HG03108 (cell line): ENCODE measurements at regions not wholly inside any gene's neighbourhood (a gene's known extent, or its start where the extent isn't known, plus 50 kb on each side); places are given as distances from the start of the nearest gene placed in this dataset.
"Not testable (repeated sequence)": the region's sequence is repeated elsewhere in the genome, so short reads cannot be mapped to it uniquely, and the experiment has no call there.

Experiments used
- ATAC-seq: cut with Tn5 transposase; IDR thresholded peaks from one replicate; pipeline ENCODE4 v1.9.1; 2021; ENCODE audit warnings: moderate library complexity; ENCODE audit not compliant: unreplicated experiment

GRCh38 chr4:155474758-155475157 lies 98.0 kb upstream of the MAP9 start:
- no peak for ATAC-seq

- no peak for ATAC-seq
These were observed 96.8 kb upstream of the MAP9 start for GRCh38 chr4:155473420-155474095.

- ATAC-seq = no peak
These were observed 91.5 kb upstream of the MAP9 start for GRCh38 chr4:155468282-155468681.

- ATAC-seq = no peak
These were observed 73.9 kb upstream of the MAP9 start for GRCh38 chr4:155450676-155451075.

- no peak for ATAC-seq
These were observed 68.5 kb upstream of the MAP9 start for GRCh38 chr4:155445306-155445705.

DNA sequence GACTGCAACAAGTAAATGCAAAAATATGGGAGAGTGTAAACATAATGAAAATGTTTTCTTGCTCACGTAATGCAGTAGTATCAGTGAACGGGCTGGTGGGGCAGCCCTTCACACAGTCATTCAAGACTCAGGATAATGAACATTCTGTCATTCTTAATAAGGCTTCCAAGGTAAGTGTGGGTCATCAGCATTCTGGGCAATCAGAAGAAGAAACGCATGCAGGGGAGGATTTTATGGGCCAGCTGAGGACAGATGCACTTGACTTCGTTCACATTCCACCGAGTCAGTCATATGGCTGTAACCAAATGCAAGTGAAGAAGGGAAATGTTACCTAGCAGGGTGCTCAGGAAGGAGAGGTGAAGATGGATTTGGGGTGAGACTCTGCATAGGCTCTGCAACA lies 68.0 kb upstream of the MAP9 start:
- no peak for ATAC-seq

DNA sequence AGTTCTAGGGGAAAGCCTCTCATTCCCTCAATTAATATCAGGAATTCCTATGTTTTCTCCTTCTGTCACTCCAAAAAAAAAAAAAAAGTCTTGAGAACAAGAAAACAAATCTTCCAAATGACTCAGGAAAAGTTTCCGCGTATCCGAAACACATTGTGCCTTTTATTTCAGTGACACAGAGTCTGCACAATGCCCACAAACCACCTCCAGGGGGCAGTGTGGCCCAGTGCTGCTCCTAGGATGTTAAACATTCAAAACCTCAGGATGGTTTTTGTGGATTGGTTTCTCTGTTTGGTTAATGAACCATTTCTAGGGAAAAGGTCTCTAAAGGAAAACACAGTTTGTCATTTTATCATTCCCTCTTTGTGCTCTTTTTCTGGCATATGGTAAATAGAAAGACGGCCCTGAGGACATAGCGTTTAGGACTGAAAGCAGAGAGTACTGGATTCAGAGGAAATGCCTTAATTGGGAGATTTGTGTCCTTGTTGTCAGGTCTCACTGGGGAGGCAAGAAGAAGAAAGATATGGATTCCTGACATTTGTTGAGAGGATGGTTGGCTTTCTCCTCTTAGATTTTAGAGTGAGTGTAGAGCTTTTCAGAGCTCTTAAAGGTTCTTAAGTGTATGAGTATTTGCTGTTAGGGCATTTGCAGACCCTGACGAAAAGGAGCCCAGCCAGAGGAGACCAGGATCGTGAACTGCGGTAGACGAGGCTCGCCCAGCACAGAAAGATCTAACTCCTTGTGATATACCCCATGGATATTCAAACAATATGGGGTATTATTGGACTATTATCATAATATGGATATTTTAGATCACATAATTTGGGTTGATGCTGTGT lies 65.7 kb upstream of the MAP9 start:
- peak; percentile 82 for ATAC-seq

GRCh38 chr4:155441475-155441874 lies 64.7 kb upstream of the MAP9 start:
- ATAC-seq = no peak

GRCh38 chr4:155439760-155440159 lies 63.0 kb upstream of the MAP9 start:
- not testable (repeated sequence) for ATAC-seq

- no peak for ATAC-seq
These were observed 58.1 kb upstream of the MAP9 start for GRCh38 chr4:155434904-155435303.

- no peak for ATAC-seq
These were observed 57.6 kb upstream of the MAP9 start for GRCh38 chr4:155434366-155434765.

- ATAC-seq = no peak
These were observed 57.0 kb upstream of the MAP9 start for GRCh38 chr4:155433636-155434360.

- ATAC-seq = no peak
These were observed 54.4 kb upstream of the MAP9 start for GRCh38 chr4:155430895-155431795.

DNA sequence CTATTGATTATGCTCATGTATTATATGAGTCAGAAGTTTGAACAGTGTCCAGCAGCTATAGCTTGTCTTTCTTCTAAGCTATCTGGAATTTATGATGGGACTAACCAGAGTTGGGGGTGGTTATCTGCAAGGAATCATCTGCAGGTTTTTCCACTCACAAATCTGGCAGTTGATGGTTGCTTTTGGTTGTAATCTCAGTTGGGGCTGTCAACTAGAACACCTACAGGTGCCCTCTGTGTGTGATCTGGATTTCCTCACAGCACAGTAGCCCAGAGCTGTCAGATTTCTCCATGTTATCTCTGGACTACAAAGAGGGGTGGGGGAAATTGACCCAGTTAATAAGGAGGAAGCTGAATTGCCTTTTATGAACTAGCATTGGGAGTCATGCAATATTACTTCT lies 51.4 kb upstream of the MAP9 start:
- ATAC-seq = no peak

GRCh38 chr4:155426953-155427352 lies 50.2 kb upstream of the MAP9 start:
- no peak for ATAC-seq
